Endothelial cell of umbilical vein (primary cell): ENCODE measurements at regions not wholly inside any gene's neighbourhood (a gene's known extent, or its start where the extent isn't known, plus 50 kb on each side); places are given as distances from the start of the nearest gene placed in this dataset.

Source experiments
- BruUV-seq: library from RNA; stranded (reverse); fragments of 400-500 nt; replicated peaks from 2 replicates; lab custom pipeline; 2021; lab: Mats Ljungman, UMichigan
- CTCF ChIA-PET: fragments of 300-600, 350-600 bp; sonication (Branson Sonifier 250); formaldehyde crosslinking; loops from one replicate; lab custom pipeline; 2021; ENCODE audit warnings: antibody characterized with exemption, inconsistent platforms; lab: Charles Lee
- POLR2A ChIA-PET: fragments of 300-600, 350-600 bp; sonication (Branson Sonifier 250); formaldehyde crosslinking; loops from one replicate; lab custom pipeline; 2021; ENCODE audit warnings: antibody characterized with exemption, inconsistent platforms; lab: Charles Lee
- DNase-seq: peaks from one replicate; pipeline ENCODE4 v3.0.0-alpha.2; 2011; ENCODE audit warnings: low read depth, low spot score
- FAIRE-seq: peaks from 2 replicates; lab custom pipeline; 2011; peaks lifted over from hg19 to GRCh38; lab: Jason Lieb, UNC
- H2AFZ ChIP-seq: 2 replicates; pipeline ENCODE4 v1.6.0; 2012; ENCODE audit warnings: low read depth, low read length, control low read depth, inconsistent platforms
- H3K27ac ChIP-seq: 2 replicates; pipeline ENCODE4 v1.5.1; 2011; ENCODE audit warnings: low read depth, mild to moderate bottlenecking, control low read depth, low read length, moderate library complexity; ENCODE audit not compliant: insufficient read depth
- H3K27me3 ChIP-seq, 2 experiments: 2 replicates each; pipeline versions ENCODE4 v1.6.0 to v1.6.1; 2011; ENCODE audit warnings: low read length in 2 of 2, mixed read lengths in 1 of 2; ENCODE audit not compliant: control insufficient read depth in 2 of 2, insufficient read depth in 2 of 2
- H3K36me3 ChIP-seq, 2 experiments: 2 replicates in 1 of 2; 3 replicates in 1 of 2; pipeline ENCODE4 v1.5.1; 2011; ENCODE audit warnings: low read length in 2 of 2, mild to moderate bottlenecking in 1 of 2, moderate library complexity in 1 of 2; ENCODE audit not compliant: control insufficient read depth in 2 of 2, insufficient read depth in 2 of 2; ENCODE audit errors: extremely low read depth in 1 of 2
- H3K4me1 ChIP-seq: 3 replicates; pipeline ENCODE4 v1.5.1; 2011; ENCODE audit warnings: mild to moderate bottlenecking, low read length; ENCODE audit not compliant: control insufficient read depth, insufficient read depth; ENCODE audit errors: extremely low read depth
- H3K4me2 ChIP-seq: 2 replicates; pipeline ENCODE4 v1.6.1; 2011; ENCODE audit warnings: low read length, control low read depth, mixed read lengths; ENCODE audit not compliant: insufficient read depth
- H3K4me3 ChIP-seq, 3 experiments: fragments of 200-600 bp in 1 of 3; sonication (generic), shearing (Covaris generic) in 1 of 3; replicated peaks in 1 of 3; 2 replicates each; pipeline ENCODE4 v1.5.1; 2011 to 2016; ENCODE audit warnings: control low read depth in 3 of 3, low read length in 3 of 3, mild to moderate bottlenecking in 2 of 3, inconsistent platforms in 1 of 3, low read depth in 1 of 3, moderate library complexity in 1 of 3; ENCODE audit not compliant: insufficient read depth in 1 of 3
- H3K79me2 ChIP-seq: 2 replicates; pipeline ENCODE4 v1.6.0; 2012; ENCODE audit warnings: low read length, inconsistent platforms; ENCODE audit not compliant: control insufficient read depth, insufficient read depth
- H3K9ac ChIP-seq: replicated peaks from 2 replicates; pipeline ENCODE3; 2011; ENCODE audit warnings: low read length, control low read depth; ENCODE audit not compliant: insufficient read depth; ENCODE audit errors: extremely low read depth
- H3K9me1 ChIP-seq: replicated peaks from 3 replicates; pipeline ENCODE4 v1.6.0; 2011; ENCODE audit warnings: mild to moderate bottlenecking, low read length; ENCODE audit not compliant: control insufficient read depth, insufficient read depth; ENCODE audit errors: extremely low read depth
- H3K9me3 ChIP-seq: replicated peaks from 2 replicates; pipeline ENCODE4 v1.5.1; 2012; ENCODE audit warnings: low read length, inconsistent platforms; ENCODE audit not compliant: control insufficient read depth, insufficient read depth
- H4K20me1 ChIP-seq: replicated peaks from 2 replicates; pipeline ENCODE3; 2011; ENCODE audit warnings: mild to moderate bottlenecking, low read length; ENCODE audit not compliant: control insufficient read depth, insufficient read depth; ENCODE audit errors: extremely low read depth
- EZH2 ChIP-seq: IDR thresholded peaks from 2 replicates; pipeline ENCODE4 v1.6.1; 2012; ENCODE audit warnings: borderline replicate concordance, low read depth, mild to moderate bottlenecking, moderate library complexity, low read length, inconsistent platforms; ENCODE audit not compliant: severe bottlenecking
- FOS ChIP-seq: IDR thresholded peaks from 2 replicates; pipeline ENCODE4 v1.6.1; 2011; ENCODE audit warnings: mild to moderate bottlenecking, low read length, moderate library complexity, borderline replicate concordance; ENCODE audit not compliant: insufficient read depth
- GATA2 ChIP-seq: IDR thresholded peaks from 2 replicates; pipeline ENCODE4 v1.7.0; 2011; ENCODE audit warnings: low read depth, mild to moderate bottlenecking, moderate library complexity, mixed read lengths, low read length; ENCODE audit not compliant: insufficient read length, insufficient read depth
- JUN ChIP-seq: IDR thresholded peaks from 2 replicates; pipeline ENCODE4 v1.6.1; 2011; ENCODE audit warnings: borderline replicate concordance, low read depth; ENCODE audit not compliant: insufficient read length, insufficient read depth
- MAX ChIP-seq: IDR thresholded peaks from 2 replicates; pipeline ENCODE4 v1.6.1; 2011; ENCODE audit not compliant: insufficient read depth, insufficient read length
- MYC ChIP-seq: IDR thresholded peaks from one replicate; pipeline ENCODE4 v1.6.1; 2011; ENCODE audit warnings: mild to moderate bottlenecking, low read depth, low read length
- POLR2A ChIP-seq: IDR thresholded peaks from 2 replicates; pipeline ENCODE4 v1.6.1; 2012; ENCODE audit warnings: low read depth, mild to moderate bottlenecking, control low read depth, low read length
- POLR2AphosphoS5 ChIP-seq: IDR thresholded peaks from 2 replicates; pipeline ENCODE4 v1.6.1; 2012; ENCODE audit warnings: low read depth, mild to moderate bottlenecking, control low read depth, low read length, moderate library complexity; ENCODE audit not compliant: insufficient read depth
- dilution Hi-C: fragments of 300-500 bp; cut with MboI; formaldehyde crosslinking; loops from one replicate; pipeline ENCODE4 v1.15.0; 2019; ENCODE audit warnings: low sequenced_read_pairs; ENCODE audit not compliant: extremely low pct_ligation_motif_present
- intact Hi-C: fragments of 100-400 bp; cut with micrococcal nuclease; formaldehyde crosslinking; loops from one replicate; pipeline ENCODE4 v1.10.0; 2022
- TF ChIP-seq, protein P1 (sequence below), 2 donors: IDR thresholded peaks; 1 replicate in 1 of 2; 2 replicates in 1 of 2; pipeline ENCODE4 v1.5.1; 2011; ENCODE audit warnings: low read length in 2 of 2, mild to moderate bottlenecking in 2 of 2, moderate library complexity in 2 of 2, control low read depth in 1 of 2, inconsistent platforms in 1 of 2, low read depth in 1 of 2; ENCODE audit not compliant: insufficient read depth in 1 of 2; ENCODE audit errors: extremely low read depth in 1 of 2

GRCh38 chr5:85591311-85591710 is 1026.4 kb upstream of the COX7C start:
- H4K20me1 ChIP-seq, result no peaks in the 10 kb centered on the region
- POLR2A ChIA-PET, result no interaction called here
- FAIRE-seq (no peak), DNase-seq (no peak)
- H3K9me3 ChIP-seq, result peaks cover 4% of the 10 kb centered on the region
- H3K27ac ChIP-seq, result no peak overlapping the region
- H3K4me3 ChIP-seq, result no peak overlapping the region
- intact Hi-C loops, result no loop called here
- H2AFZ ChIP-seq, result no peak overlapping the region
- no peak for TF ChIP-seq JUN
- TF ChIP-seq POLR2AphosphoS5, result no peak
- no peak overlapping the region for H3K9ac ChIP-seq
- H3K27me3 ChIP-seq, result no peaks in the 10 kb centered on the region
- H3K36me3 ChIP-seq, result no peaks in the 10 kb centered on the region
- H3K4me1 ChIP-seq, result no peaks in the 10 kb centered on the region
- H3K4me2 ChIP-seq, result no peak overlapping the region
- CTCF ChIA-PET, result no interaction called here
- no TSS peak for BruUV-seq
- H3K79me2 ChIP-seq, result no peaks in the 10 kb centered on the region
- dilution Hi-C loops, result no loop called here
- H3K9me1 ChIP-seq, result no peaks in the 10 kb centered on the region

DNA sequence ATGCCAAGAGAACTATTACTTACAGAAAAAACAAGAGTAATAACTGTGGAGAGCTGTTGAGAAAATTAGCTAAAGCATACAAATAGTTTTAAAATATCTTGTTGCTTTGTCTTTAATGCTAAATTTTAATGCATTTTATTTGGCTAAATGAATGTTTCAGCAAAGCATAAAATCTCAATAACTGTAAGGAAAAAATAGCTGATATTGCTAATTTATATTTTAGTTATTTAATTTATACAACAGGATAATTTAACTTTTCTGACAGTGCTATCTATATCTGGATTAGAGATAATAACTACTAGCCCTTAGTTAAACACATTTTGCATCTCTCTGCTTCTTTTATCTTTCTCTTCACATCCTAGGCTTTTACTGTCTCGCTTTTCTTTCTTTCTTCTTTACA is 1014.9 kb upstream of the COX7C start:
- H3K9me3 ChIP-seq, result no peaks in the 10 kb centered on the region
- no peaks in the 10 kb centered on the region for H3K4me1 ChIP-seq
- H3K27ac ChIP-seq, result no peak overlapping the region
- H2AFZ ChIP-seq, result no peak overlapping the region
- DNase-seq (no peak), FAIRE-seq (no peak)
- TF ChIP-seq MYC, result no peak
- TF ChIP-seq MAX, result no peak
- no peak for TF ChIP-seq EZH2
- no peak for TF ChIP-seq FOS
- TF ChIP-seq GATA2, result no peak
- no peak for TF ChIP-seq POLR2A
- TF ChIP-seq JUN, result no peak
- TF ChIP-seq POLR2AphosphoS5, result no peak
- TF ChIP-seq, protein P1, sequence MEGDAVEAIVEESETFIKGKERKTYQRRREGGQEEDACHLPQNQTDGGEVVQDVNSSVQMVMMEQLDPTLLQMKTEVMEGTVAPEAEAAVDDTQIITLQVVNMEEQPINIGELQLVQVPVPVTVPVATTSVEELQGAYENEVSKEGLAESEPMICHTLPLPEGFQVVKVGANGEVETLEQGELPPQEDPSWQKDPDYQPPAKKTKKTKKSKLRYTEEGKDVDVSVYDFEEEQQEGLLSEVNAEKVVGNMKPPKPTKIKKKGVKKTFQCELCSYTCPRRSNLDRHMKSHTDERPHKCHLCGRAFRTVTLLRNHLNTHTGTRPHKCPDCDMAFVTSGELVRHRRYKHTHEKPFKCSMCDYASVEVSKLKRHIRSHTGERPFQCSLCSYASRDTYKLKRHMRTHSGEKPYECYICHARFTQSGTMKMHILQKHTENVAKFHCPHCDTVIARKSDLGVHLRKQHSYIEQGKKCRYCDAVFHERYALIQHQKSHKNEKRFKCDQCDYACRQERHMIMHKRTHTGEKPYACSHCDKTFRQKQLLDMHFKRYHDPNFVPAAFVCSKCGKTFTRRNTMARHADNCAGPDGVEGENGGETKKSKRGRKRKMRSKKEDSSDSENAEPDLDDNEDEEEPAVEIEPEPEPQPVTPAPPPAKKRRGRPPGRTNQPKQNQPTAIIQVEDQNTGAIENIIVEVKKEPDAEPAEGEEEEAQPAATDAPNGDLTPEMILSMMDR (IDR thresholded peaks at IDR 0.05; ENCODE audit: extremely low read depth in 1 of 2, insufficient read depth in 1 of 2, low read depth in 1 of 2, low read length in 2 of 2), result no peak
- intact Hi-C loops (no loop called here), dilution Hi-C loops (no loop called here)
- CTCF ChIA-PET, result no interaction called here
- H3K36me3 ChIP-seq, result no peaks in the 10 kb centered on the region
- POLR2A ChIA-PET, result no interaction called here
- H3K79me2 ChIP-seq, result no peaks in the 10 kb centered on the region
- no TSS peak for BruUV-seq
- H4K20me1 ChIP-seq, result no peaks in the 10 kb centered on the region
- no peak overlapping the region for H3K4me3 ChIP-seq
- no peaks in the 10 kb centered on the region for H3K9me1 ChIP-seq
- no peak overlapping the region for H3K4me2 ChIP-seq
- H3K9ac ChIP-seq, result no peak overlapping the region
- H3K27me3 ChIP-seq, result no peaks in the 10 kb centered on the region
